ENCODE measurements at regions not wholly inside any gene's neighbourhood (a gene's known extent, or its start where the extent isn't known, plus 50 kb on each side); places are given as distances from the start of the nearest gene placed in this dataset.

- TF ChIP-seq HINFP (CRISPR knock-in tag; IDR thresholded peaks at IDR 0.05; ENCODE audit: low read depth) (no peak), ZNF207 (IDR thresholded peaks at IDR 0.05; ENCODE audit: borderline replicate concordance) (no peak), DZIP1 (CRISPR knock-in tag; IDR thresholded peaks at IDR 0.05) (no peak)
Measured at GRCh38 chr18:26741758-26742157, 123.7 kb downstream of the AQP4 start (continued).

GRCh38 chr18:26741048-26741447 lies 124.5 kb downstream of the AQP4 start:
- POLR2A ChIA-PET = no interaction called here
- H2AFZ ChIP-seq (ENCODE audit: low read length) = no peak overlapping the region
- FAIRE-seq = no peak
- no peaks in the 10 kb centered on the region; the same call in 1 of the 2 replicates for H3K9me3 ChIP-seq (ENCODE audit: low read length)
- H3K36me3 ChIP-seq (replicated peaks in 1 of 2; ENCODE audit: control insufficient read depth in 1 of 2, insufficient read depth in 2 of 2, low read length in 2 of 2) = no peaks in the 10 kb centered on the region
- no peak overlapping the region for H3K27ac ChIP-seq (ENCODE audit: extremely low read length, insufficient read depth, low read length)
- no peak overlapping the region for H3K4me3 ChIP-seq (replicated peaks in 1 of 3; ENCODE audit: insufficient read depth in 1 of 3, low read depth in 2 of 3, low read length in 3 of 3)
- H3K9ac ChIP-seq (ENCODE audit: insufficient read depth, low read depth, low read length) = no peak overlapping the region
- no TSS peak for BruUV-seq (replicated peaks)
- no peak overlapping the region for H3K4me2 ChIP-seq (ENCODE audit: low read depth, low read length)
- no peak for ATAC-seq
- H3K4me1 ChIP-seq (ENCODE audit: insufficient read depth, low read length) = peaks cover 38% of the 10 kb centered on the region
- intact Hi-C loops (cut with micrococcal nuclease; ENCODE audit: unreplicated experiment) (no loop called here), in situ Hi-C loops (cut with HindIII; ENCODE audit: extremely low pct_ligation_motif_present, low pct_unique_long_range_greater_than_20kb) (no loop called here)
- H3K27me3 ChIP-seq (ENCODE audit: control insufficient read depth in 1 of 2, insufficient read depth in 2 of 2, low read length in 2 of 2) = 0 out of 5 replicates have a peak, but pooled peaks cover 0 to 5% of the 10 kb centered on the region in 2 experiments
- CTCF ChIA-PET (ENCODE audit: low intra/inter-chr PET ratio, low total read pairs) = no interaction called here
- WGBS (ENCODE audit: low lambda C conversion rate) = 3% methylated on average over 1 of the region's 1 CpG
- no peak for DNase-seq (ENCODE audit: low spot score)
- H4K20me1 ChIP-seq (ENCODE audit: insufficient read depth, low read length) = no peaks in the 10 kb centered on the region
- TF ChIP-seq PITX1 (CRISPR knock-in tag; IDR thresholded peaks at IDR 0.05) = no peak
- peak; percentile 25 to 38; a peak in 2 of 4 replicates for TF ChIP-seq MAFK (conservative IDR thresholded peaks at IDR 0.05 in 1 of 2, IDR thresholded peaks at IDR 0.05 in 1 of 2; ENCODE audit: low read length in 2 of 2)
- no peaks in the 10 kb centered on the region for H3K79me2 ChIP-seq (ENCODE audit: insufficient read depth, low read length)
